Gastroesophageal sphincter (tissue), 3 donors: ENCODE measurements at regions not wholly inside any gene's neighbourhood (a gene's known extent, or its start where the extent isn't known, plus 50 kb on each side); places are given as distances from the start of the nearest gene placed in this dataset.

ENCODE experiments used
- CTCF ChIP-seq, 4 experiments: fragments of 200-600 bp in 2 of 4; fragments of 450-650 bp in 2 of 4; sonication (generic) in 1 of 4; IDR thresholded peaks; one replicate each; pipeline ENCODE4 v1.5.1; 2017 to 2019; ENCODE audit warnings: antibody characterized with exemption in 4 of 4, mild to moderate bottlenecking in 2 of 4, moderate library complexity in 2 of 4
- POLR2AphosphoS5 ChIP-seq: sonication (generic); formaldehyde crosslinking; IDR thresholded peaks from one replicate; pipeline ENCODE4 v1.6.1; 2017; ENCODE audit warnings: antibody characterized with exemption

- no peak for TF ChIP-seq CTCF (IDR thresholded peaks at IDR 0.05)
- no peak for TF ChIP-seq POLR2AphosphoS5
Observed at GRCh38 chr4:108395786-108396185, 224.6 kb upstream of the RPL34 start.
